ENCODE measurements at regions not wholly inside any gene's neighbourhood (a gene's known extent, or its start where the extent isn't known, plus 50 kb on each side); places are given as distances from the start of the nearest gene placed in this dataset.

GRCh38 chr3:158925828-158926494 is 124.1 kb downstream of the MFSD1 start (continued):
- TF ChIP-seq, protein P1, sequence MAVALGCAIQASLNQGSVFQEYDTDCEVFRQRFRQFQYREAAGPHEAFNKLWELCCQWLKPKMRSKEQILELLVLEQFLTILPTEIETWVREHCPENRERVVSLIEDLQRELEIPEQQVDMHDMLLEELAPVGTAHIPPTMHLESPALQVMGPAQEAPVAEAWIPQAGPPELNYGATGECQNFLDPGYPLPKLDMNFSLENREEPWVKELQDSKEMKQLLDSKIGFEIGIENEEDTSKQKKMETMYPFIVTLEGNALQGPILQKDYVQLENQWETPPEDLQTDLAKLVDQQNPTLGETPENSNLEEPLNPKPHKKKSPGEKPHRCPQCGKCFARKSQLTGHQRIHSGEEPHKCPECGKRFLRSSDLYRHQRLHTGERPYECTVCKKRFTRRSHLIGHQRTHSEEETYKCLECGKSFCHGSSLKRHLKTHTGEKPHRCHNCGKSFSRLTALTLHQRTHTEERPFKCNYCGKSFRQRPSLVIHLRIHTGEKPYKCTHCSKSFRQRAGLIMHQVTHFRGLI (tag by site-specific recombination; IDR thresholded peaks at IDR 0.05) = no peak

DNA sequence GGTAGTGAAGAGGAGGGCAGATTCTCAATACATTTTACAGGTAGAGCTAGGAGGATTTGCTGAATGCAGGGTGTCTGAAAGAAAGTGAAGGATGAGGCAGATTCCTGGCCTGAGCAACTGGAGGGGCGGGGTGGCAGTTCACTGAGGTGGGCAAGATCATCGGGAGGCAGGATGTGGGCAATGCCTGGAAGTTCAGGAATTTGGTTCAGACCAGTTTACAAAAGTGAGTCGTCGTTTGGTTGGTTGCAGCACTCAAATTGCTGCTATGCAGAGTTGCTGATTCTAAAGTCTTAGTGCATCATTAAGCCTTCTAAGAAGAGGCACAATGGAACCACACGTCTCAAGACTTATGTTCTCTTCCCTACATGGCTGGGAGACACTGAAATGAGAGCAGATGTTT is 134.0 kb downstream of the MFSD1 start:
- ChIA-PET POLR2A (no interaction called here), CTCF (no interaction called here)
- no peaks in the 10 kb centered on the region for H3K9me3 ChIP-seq (ENCODE audit: control insufficient read depth, insufficient read depth, low read depth, low read length)
- no peak overlapping the region for H3K27ac ChIP-seq (ENCODE audit: extremely low read depth, low read depth, low read length)
- H3K36me3 ChIP-seq (ENCODE audit: control insufficient read depth in 2 of 2, insufficient read depth in 1 of 2, low read length in 2 of 2) = no peaks in the 10 kb centered on the region
- H3K4me1 ChIP-seq (ENCODE audit: control insufficient read depth, insufficient read depth, low read length) = no peaks in the 10 kb centered on the region
- no peak overlapping the region for H3K4me3 ChIP-seq (ENCODE audit: low read depth, low read length)
- TF ChIP-seq ZFHX2 (tag by site-specific recombination; conservative IDR thresholded peaks at IDR 0.05) (no peak), MZF1 (tag by site-specific recombination; IDR thresholded peaks at IDR 0.05; ENCODE audit: borderline replicate concordance) (no peak), ZNF670 (tag by site-specific recombination; IDR thresholded peaks at IDR 0.05; ENCODE audit: low read depth) (no peak), ZNF530 (tag by site-specific recombination; IDR thresholded peaks at IDR 0.05; ENCODE audit: low read depth) (no peak), HOXD13 (CRISPR knock-in tag; IDR thresholded peaks at IDR 0.05; ENCODE audit: borderline replicate concordance) (no peak), GLI2 (tag by site-specific recombination; IDR thresholded peaks at IDR 0.05; ENCODE audit: borderline replicate concordance, low read depth) (no peak), ZNF138 (tag by site-specific recombination; IDR thresholded peaks at IDR 0.05; ENCODE audit: borderline replicate concordance) (no peak), ZNF350 (tag by site-specific recombination; IDR thresholded peaks at IDR 0.05) (no peak), ZNF140 (tag by site-specific recombination; IDR thresholded peaks at IDR 0.05) (no peak), ZNF776 (tag by site-specific recombination; IDR thresholded peaks at IDR 0.05; ENCODE audit: borderline replicate concordance) (no peak), ZNF645 (tag by site-specific recombination; IDR thresholded peaks at IDR 0.05) (no peak)
- TF ChIP-seq, protein P2, sequence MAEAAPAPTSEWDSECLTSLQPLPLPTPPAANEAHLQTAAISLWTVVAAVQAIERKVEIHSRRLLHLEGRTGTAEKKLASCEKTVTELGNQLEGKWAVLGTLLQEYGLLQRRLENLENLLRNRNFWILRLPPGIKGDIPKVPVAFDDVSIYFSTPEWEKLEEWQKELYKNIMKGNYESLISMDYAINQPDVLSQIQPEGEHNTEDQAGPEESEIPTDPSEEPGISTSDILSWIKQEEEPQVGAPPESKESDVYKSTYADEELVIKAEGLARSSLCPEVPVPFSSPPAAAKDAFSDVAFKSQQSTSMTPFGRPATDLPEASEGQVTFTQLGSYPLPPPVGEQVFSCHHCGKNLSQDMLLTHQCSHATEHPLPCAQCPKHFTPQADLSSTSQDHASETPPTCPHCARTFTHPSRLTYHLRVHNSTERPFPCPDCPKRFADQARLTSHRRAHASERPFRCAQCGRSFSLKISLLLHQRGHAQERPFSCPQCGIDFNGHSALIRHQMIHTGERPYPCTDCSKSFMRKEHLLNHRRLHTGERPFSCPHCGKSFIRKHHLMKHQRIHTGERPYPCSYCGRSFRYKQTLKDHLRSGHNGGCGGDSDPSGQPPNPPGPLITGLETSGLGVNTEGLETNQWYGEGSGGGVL (tag by site-specific recombination; IDR thresholded peaks at IDR 0.05) = no peak
- TF ChIP-seq, protein P3, sequence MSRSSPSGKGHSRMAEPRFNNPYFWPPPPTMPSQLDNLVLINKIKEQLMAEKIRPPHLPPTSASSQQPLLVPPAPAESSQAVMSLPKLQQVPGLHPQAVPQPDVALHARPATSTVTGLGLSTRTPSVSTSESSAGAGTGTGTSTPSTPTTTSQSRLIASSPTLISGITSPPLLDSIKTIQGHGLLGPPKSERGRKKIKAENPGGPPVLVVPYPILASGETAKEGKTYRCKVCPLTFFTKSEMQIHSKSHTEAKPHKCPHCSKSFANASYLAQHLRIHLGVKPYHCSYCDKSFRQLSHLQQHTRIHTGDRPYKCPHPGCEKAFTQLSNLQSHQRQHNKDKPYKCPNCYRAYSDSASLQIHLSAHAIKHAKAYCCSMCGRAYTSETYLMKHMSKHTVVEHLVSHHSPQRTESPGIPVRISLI (tag by site-specific recombination; IDR thresholded peaks at IDR 0.05) = no peak

DNA sequence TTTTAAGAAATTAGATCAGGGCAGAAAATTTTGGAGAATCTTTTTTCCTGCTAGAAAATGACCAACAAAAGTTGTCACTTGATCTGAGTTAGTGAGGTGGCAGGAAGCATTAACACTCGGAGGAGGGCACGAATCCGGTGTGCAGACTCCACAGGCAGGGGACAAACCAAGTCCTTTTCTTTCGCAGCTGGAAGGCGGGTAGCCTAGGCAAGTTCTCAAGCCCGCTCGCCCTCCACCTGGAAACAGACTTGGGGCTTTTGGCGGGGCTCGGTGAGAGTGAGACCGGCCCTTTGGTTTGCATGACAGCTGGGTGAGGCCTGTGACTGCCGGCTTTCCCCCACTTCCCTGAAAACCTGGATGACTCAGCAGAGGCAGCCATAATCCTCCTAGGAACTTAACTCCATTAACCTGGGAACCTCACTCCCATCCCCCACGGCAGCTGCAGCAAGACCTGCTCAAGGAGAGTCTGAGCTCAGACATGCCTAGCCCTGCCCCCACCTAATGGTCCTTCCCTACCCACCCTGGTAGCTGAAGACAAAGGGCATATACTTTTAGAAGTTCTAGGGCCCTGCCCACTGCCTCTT is 134.8 kb downstream of the MFSD1 start:
- H3K4me1 ChIP-seq (ENCODE audit: control insufficient read depth, insufficient read depth, low read length) = no peaks in the 10 kb centered on the region
- TF ChIP-seq ZFP3 (tag by site-specific recombination; IDR thresholded peaks at IDR 0.05; ENCODE audit: low read depth) (no peak), ZNF560 (tag by site-specific recombination; IDR thresholded peaks at IDR 0.05; ENCODE audit: borderline replicate concordance) (no peak), ZNF530 (tag by site-specific recombination; IDR thresholded peaks at IDR 0.05; ENCODE audit: low read depth) (no peak), ZFP69B (tag by site-specific recombination; IDR thresholded peaks at IDR 0.05) (no peak), TRIM28 (IDR thresholded peaks at IDR 0.05; ENCODE audit: borderline replicate concordance, low read length) (no peak), ZEB2 (tag by site-specific recombination; IDR thresholded peaks at IDR 0.05) (no peak), ZNF645 (tag by site-specific recombination; IDR thresholded peaks at IDR 0.05) (no peak)
- TF ChIP-seq, protein P4, sequence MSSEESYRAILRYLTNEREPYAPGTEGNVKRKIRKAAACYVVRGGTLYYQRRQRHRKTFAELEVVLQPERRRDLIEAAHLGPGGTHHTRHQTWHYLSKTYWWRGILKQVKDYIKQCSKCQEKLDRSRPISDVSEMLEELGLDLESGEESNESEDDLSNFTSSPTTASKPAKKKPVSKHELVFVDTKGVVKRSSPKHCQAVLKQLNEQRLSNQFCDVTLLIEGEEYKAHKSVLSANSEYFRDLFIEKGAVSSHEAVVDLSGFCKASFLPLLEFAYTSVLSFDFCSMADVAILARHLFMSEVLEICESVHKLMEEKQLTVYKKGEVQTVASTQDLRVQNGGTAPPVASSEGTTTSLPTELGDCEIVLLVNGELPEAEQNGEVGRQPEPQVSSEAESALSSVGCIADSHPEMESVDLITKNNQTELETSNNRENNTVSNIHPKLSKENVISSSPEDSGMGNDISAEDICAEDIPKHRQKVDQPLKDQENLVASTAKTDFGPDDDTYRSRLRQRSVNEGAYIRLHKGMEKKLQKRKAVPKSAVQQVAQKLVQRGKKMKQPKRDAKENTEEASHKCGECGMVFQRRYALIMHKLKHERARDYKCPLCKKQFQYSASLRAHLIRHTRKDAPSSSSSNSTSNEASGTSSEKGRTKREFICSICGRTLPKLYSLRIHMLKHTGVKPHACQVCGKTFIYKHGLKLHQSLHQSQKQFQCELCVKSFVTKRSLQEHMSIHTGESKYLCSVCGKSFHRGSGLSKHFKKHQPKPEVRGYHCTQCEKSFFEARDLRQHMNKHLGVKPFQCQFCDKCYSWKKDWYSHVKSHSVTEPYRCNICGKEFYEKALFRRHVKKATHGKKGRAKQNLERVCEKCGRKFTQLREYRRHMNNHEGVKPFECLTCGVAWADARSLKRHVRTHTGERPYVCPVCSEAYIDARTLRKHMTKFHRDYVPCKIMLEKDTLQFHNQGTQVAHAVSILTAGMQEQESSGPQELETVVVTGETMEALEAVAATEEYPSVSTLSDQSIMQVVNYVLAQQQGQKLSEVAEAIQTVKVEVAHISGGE (tag by site-specific recombination; conservative IDR thresholded peaks at IDR 0.05; ENCODE audit: low read depth) = no peak

More for the DNA sequence above, 134.8 kb downstream of the MFSD1 start:
- H3K4me3 ChIP-seq (ENCODE audit: low read depth, low read length) = no peak overlapping the region
- H3K9me3 ChIP-seq (ENCODE audit: control insufficient read depth, insufficient read depth, low read depth, low read length) = no peaks in the 10 kb centered on the region
- CTCF ChIA-PET = interaction anchor here (0.6 kb wide), 1 partner anchor 468 kb away, joined by 3 read pairs; no protein-coding TSS in a partner anchor
- POLR2A ChIA-PET = no interaction called here
- H3K36me3 ChIP-seq (ENCODE audit: control insufficient read depth in 2 of 2, insufficient read depth in 1 of 2, low read length in 2 of 2) = no peaks in the 10 kb centered on the region
- H3K27ac ChIP-seq (ENCODE audit: extremely low read depth, low read depth, low read length) = no peak overlapping the region

All from HEK293 (cell line).